ENCODE measurements at regions not wholly inside any gene's neighbourhood (a gene's known extent, or its start where the extent isn't known, plus 50 kb on each side); places are given as distances from the start of the nearest gene placed in this dataset.

GRCh38 chr20:41786158-41786557 is 168.0 kb upstream of the CHD6 start:
- DNase-seq = no peak
- TF ChIP-seq CTCF (IDR thresholded peaks at IDR 0.05) = no peak
- H3K27me3 Mint-ChIP-seq (ENCODE audit: low read depth, poor library complexity) = peaks cover 5% of the 10 kb centered on the region

GRCh38 chr20:41784209-41784958 is 166.2 kb upstream of the CHD6 start:
- Mint-ChIP-seq H3K27ac (no peak overlapping the region), H3K9me3 (peaks cover 16% of the 10 kb centered on the region), H3K36me3 (ENCODE audit: low read depth) (no peaks in the 10 kb centered on the region), H3K27me3 (ENCODE audit: low read depth, poor library complexity) (peaks cover 5% of the 10 kb centered on the region), H3K4me3 (no peak overlapping the region), H3K4me1 (no peaks in the 10 kb centered on the region)
- no peak for DNase-seq
- TF ChIP-seq CTCF (IDR thresholded peaks at IDR 0.05) = no peak

More at GRCh38 chr20:41786158-41786557, 168.0 kb upstream of the CHD6 start:
- no peak overlapping the region for H3K27ac Mint-ChIP-seq
- peaks cover 16% of the 10 kb centered on the region for H3K9me3 Mint-ChIP-seq
- H3K4me1 Mint-ChIP-seq = no peaks in the 10 kb centered on the region
- no peak overlapping the region for H3K4me3 Mint-ChIP-seq
- H3K36me3 Mint-ChIP-seq (ENCODE audit: low read depth) = no peaks in the 10 kb centered on the region

- H3K27me3 Mint-ChIP-seq (ENCODE audit: low read depth, poor library complexity) = peaks cover 5% of the 10 kb centered on the region
- H3K4me1 Mint-ChIP-seq = no peaks in the 10 kb centered on the region
- DNase-seq = no peak
- no peak overlapping the region for H3K27ac Mint-ChIP-seq
- H3K36me3 Mint-ChIP-seq (ENCODE audit: low read depth) = no peaks in the 10 kb centered on the region
- peaks cover 16% of the 10 kb centered on the region for H3K9me3 Mint-ChIP-seq
- no peak for TF ChIP-seq CTCF (IDR thresholded peaks at IDR 0.05)
- no peak overlapping the region for H3K4me3 Mint-ChIP-seq
Measured at GRCh38 chr20:41783423-41784208, 165.4 kb upstream of the CHD6 start.

- no peak for TF ChIP-seq CTCF (IDR thresholded peaks at IDR 0.05)
- no peaks in the 10 kb centered on the region for H3K4me1 Mint-ChIP-seq
- peaks cover 5% of the 10 kb centered on the region for H3K27me3 Mint-ChIP-seq (ENCODE audit: low read depth, poor library complexity)
- peaks cover 9% of the 10 kb centered on the region for H3K9me3 Mint-ChIP-seq
- H3K27ac Mint-ChIP-seq = no peak overlapping the region
- no peaks in the 10 kb centered on the region for H3K36me3 Mint-ChIP-seq (ENCODE audit: low read depth)
- DNase-seq = no peak
- no peak overlapping the region for H3K4me3 Mint-ChIP-seq
Measured at GRCh38 chr20:41782730-41783406, 164.7 kb upstream of the CHD6 start.

- Mint-ChIP-seq H3K4me3 (no peak overlapping the region), H3K36me3 (ENCODE audit: low read depth) (no peaks in the 10 kb centered on the region), H3K27me3 (ENCODE audit: low read depth, poor library complexity) (peaks cover 5% of the 10 kb centered on the region), H3K9me3 (peaks cover 7% of the 10 kb centered on the region), H3K27ac (no peak overlapping the region), H3K4me1 (no peaks in the 10 kb centered on the region)
- TF ChIP-seq CTCF (IDR thresholded peaks at IDR 0.05) = no peak
- DNase-seq = no peak
Measured at GRCh38 chr20:41782255-41782654, 164.1 kb upstream of the CHD6 start.
